Large intestine (tissue), 3 donors: ENCODE measurements at regions not wholly inside any gene's neighbourhood (a gene's known extent, or its start where the extent isn't known, plus 50 kb on each side); places are given as distances from the start of the nearest gene placed in this dataset.

Experiments used
- DNase-seq, 2 donors: peaks; one replicate each; pipeline versions ENCODE4 v3.0.0 to v3.0.0-alpha.2; 2013
- H3K27ac ChIP-seq: one replicate; pipeline ENCODE4 v1.5.1; 2013; ENCODE audit warnings: low read length
- H3K27me3 ChIP-seq: 2 replicates; pipeline ENCODE4 v1.6.1; 2013; ENCODE audit warnings: low read length; ENCODE audit not compliant: control insufficient read depth, insufficient read depth
- H3K36me3 ChIP-seq: 2 replicates; pipeline ENCODE4 v1.6.1; 2013; ENCODE audit warnings: low read length; ENCODE audit not compliant: control insufficient read depth, insufficient read depth
- H3K4me1 ChIP-seq: one replicate; pipeline ENCODE4 v1.6.1; 2013; ENCODE audit warnings: low read length; ENCODE audit not compliant: control insufficient read depth, insufficient read depth
- H3K4me3 ChIP-seq: one replicate; pipeline ENCODE4 v1.5.1; 2013; ENCODE audit warnings: low read length
- H3K9me3 ChIP-seq: one replicate; pipeline ENCODE4 v1.6.1; 2013; ENCODE audit warnings: mild to moderate bottlenecking, low read depth, low read length, moderate library complexity; ENCODE audit not compliant: control insufficient read depth
- WGBS: methylation state at CpG from one replicate; pipeline ENCODE4 v1.1.5; 2013; ENCODE audit warnings: low lambda C conversion rate; ENCODE audit not compliant: insufficient coverage; 5-methylcytosine and 5-hydroxymethylcytosine counted together

DNA sequence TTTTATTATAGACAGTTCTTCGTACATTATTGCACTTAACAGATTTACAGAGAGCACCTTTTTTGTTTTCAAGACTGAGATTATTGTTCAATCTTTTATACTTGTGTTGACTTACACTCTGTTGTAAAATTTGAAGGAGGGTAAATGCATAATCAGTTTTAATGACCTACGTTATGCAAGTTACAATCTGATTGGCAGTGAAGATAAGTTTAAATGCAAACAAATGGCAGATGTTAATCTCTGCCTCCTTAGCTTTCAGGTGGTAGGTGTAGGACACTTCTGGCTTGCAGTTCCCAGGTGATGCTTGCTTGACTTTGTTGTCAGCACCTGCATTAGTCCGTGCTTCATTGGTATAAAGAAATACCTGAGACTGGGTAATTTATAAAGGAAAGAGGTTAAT lies 424.9 kb downstream of the FGF9 start:
- WGBS, result no CpG with 5 or more reads among the region's 3 CpGs
- H3K4me3 ChIP-seq, result no peak overlapping the region
- no peaks in the 10 kb centered on the region for H3K9me3 ChIP-seq
- no peaks in the 10 kb centered on the region for H3K4me1 ChIP-seq
- no peak overlapping the region for H3K27ac ChIP-seq
- no peaks in the 10 kb centered on the region for H3K36me3 ChIP-seq
- H3K27me3 ChIP-seq, result no peaks in the 10 kb centered on the region
- no peak for DNase-seq

DNA sequence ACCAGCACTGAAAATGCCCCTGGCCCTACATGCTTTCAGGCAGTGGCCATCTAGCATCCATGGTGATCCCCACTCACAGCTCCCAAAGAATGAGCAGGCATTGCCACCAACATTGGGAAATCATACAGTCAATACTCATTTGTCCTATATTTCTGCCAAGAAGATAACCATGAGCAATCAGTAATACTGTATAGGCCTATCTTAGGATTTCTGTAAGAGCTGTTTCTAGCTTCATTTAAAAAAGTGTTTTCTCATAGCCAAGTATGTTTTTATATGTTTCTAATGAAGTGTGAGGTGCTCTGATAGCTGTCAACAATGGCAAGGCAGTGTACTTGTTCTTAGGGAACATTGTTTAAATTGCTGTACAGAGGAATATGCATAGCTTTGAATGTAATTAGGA lies 428.7 kb downstream of the FGF9 start:
- H3K9me3 ChIP-seq, result no peaks in the 10 kb centered on the region
- DNase-seq, result no peak
- no peaks in the 10 kb centered on the region for H3K27me3 ChIP-seq
- no peak overlapping the region for H3K4me3 ChIP-seq
- no peaks in the 10 kb centered on the region for H3K4me1 ChIP-seq
- H3K27ac ChIP-seq, result no peak overlapping the region
- no peaks in the 10 kb centered on the region for H3K36me3 ChIP-seq

DNA sequence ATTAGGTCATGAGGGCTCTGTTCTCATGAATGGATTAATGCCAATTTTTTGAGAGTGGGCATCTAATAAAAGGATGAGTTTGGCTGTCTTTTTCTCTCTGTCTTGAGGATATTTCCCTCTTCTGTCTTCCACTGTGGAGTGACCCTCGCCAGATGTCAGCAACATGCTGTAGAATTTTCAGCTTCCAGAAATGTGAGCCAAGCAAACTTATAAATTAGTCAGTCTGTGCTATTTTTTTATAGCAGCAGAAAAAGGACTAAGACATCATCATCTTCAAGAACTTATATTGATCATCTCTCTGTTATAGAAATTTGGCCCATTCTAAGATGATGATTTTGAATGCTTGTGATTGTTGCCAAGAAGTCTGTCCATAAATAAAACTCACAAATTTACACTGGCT lies 431.4 kb downstream of the FGF9 start:
- no CpG with 5 or more reads among the region's 1 CpG for WGBS
- H3K27ac ChIP-seq, result no peak overlapping the region
- no peaks in the 10 kb centered on the region for H3K9me3 ChIP-seq
- no peaks in the 10 kb centered on the region for H3K36me3 ChIP-seq
- H3K4me1 ChIP-seq, result no peaks in the 10 kb centered on the region
- DNase-seq, result no peak
- no peak overlapping the region for H3K4me3 ChIP-seq
- H3K27me3 ChIP-seq, result no peaks in the 10 kb centered on the region

DNA sequence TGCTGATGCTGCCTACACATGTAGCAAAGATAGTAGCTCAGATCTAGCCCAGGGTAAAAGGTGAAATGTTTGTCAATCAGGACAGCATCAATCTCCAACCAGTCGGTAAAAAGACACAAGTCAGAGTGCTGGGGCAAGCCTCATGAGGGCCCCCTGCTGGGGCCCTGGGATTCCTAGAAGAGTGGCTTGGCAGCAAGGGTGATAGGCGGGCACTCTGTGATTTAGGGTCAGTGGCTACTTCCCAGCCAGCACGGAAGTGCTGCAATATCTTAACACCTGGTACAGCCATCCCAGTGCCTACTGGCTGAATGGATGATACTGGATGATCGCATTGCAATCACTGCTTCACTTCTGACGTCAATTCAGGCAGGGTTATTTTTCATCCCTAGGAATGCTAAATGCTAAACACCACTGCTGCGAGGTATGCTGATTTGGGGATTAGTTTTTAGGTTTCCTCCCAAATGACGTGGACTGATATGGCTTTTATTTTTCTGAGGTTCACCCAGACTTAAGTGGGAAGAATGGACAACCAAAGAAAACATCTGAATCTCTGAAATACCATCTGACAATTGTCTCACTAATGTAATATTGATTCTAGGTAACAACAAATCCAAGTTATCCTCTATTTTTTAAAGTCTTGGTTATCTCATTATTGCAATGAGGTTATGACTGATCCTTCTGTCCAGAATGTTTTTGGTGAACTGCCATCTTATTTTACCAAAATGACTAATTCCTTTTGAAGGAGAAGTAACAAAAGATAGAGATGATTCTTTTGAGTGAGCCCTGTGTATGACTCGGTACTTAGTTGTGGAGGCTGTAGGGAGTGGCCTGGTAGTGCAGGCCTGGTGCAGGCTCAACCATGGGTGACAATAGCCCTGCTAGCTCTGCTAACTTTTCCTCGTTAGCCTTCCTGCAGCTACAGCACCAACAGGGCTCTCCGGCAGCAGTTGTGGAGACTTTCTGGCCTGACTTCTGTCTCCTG lies 432.5 kb downstream of the FGF9 start:
- DNase-seq, result no peak
- no CpG with 5 or more reads among the region's 10 CpGs for WGBS
- no peak overlapping the region for H3K4me3 ChIP-seq

DNA sequence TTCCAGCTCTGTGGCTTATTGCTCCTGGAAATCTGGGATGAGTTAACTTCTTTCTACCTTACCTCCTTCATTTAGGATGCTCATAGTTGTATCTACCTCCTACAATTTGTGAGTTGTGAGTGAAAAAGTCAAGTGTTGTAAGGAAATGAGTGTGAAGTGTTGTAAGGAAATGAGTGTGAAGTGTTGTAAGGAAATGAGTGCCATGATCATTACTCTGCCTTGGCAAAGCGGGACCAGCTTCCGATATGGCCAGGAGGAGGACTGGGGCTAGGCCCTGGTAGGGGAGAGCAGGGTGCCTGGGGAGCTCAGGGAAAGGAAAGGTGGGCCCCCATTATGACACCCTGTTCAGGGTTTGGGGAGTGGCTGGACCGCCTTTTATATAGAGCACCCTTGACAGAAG lies 435.2 kb downstream of the FGF9 start:
- WGBS, result no CpG with 5 or more reads among the region's 3 CpGs
- no peaks in the 10 kb centered on the region for H3K36me3 ChIP-seq
- no peak overlapping the region for H3K27ac ChIP-seq
- H3K27me3 ChIP-seq, result no peaks in the 10 kb centered on the region
- no peak for DNase-seq
- H3K9me3 ChIP-seq, result no peaks in the 10 kb centered on the region
- no peak overlapping the region for H3K4me3 ChIP-seq
- H3K4me1 ChIP-seq, result no peaks in the 10 kb centered on the region

More for the DNA sequence above, 432.5 kb downstream of the FGF9 start:
- H3K9me3 ChIP-seq, result no peaks in the 10 kb centered on the region
- no peak overlapping the region for H3K27ac ChIP-seq
- H3K4me1 ChIP-seq, result no peaks in the 10 kb centered on the region
- no peaks in the 10 kb centered on the region for H3K27me3 ChIP-seq
- no peaks in the 10 kb centered on the region for H3K36me3 ChIP-seq

DNA sequence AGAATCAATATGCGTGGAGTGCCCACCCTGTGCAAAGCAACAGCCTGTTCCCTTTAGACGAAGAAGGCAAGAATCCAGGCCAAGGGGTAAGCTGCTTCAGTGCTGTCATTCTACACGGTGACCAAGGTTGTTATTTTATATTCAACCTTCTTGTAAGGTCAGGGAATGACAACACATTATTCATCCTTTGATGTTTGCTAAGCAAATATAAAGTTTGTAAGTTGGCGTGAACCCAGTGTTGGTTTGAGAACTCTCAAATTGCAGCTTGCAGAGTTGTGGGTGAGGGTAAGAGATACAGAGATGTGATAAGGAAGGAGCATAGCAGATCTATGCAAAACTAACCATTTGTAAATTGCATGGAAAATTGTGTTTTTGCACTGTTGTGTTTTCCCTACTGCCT lies 436.7 kb downstream of the FGF9 start:
- H3K36me3 ChIP-seq, result no peaks in the 10 kb centered on the region
- DNase-seq, result no peak
- H3K9me3 ChIP-seq, result no peaks in the 10 kb centered on the region
- WGBS, result 60% methylated on average over 1 of the region's 4 CpGs
- H3K27me3 ChIP-seq, result no peaks in the 10 kb centered on the region
- H3K27ac ChIP-seq, result no peak overlapping the region
- no peak overlapping the region for H3K4me3 ChIP-seq
- no peaks in the 10 kb centered on the region for H3K4me1 ChIP-seq

DNA sequence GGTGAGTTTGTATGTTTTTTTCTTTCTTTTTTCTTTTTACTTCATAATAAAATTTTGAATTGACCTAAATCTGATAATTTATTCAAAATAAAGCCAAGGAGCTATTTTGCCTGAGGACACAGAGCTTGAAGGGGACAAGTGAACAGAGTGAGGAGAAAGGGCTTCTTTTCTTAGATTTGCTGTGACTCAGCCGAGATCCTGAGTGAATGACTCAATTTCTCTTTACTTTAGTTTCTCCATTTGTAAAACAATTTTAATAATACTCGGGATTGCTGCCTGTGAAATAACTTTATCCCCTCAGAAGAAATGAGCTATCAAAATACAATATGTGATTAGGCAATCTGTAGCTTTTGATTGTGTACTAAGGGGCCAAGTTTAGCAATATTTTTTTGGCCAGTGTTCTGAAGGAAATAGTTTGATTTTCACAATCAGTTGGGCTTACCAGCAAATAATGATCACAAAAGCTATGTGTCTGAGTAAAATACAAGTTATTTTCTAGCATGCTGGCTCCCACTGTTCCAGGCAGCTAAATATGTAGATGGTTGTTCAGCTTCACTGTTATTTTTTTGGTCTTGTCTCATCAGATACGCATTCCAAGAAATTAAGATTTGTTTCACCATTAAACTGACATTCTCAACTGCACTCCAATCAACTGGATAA lies 437.5 kb downstream of the FGF9 start:
- Histone ChIP-seq H3K9me3 (no peaks in the 10 kb centered on the region), H3K36me3 (no peaks in the 10 kb centered on the region), H3K4me1 (no peaks in the 10 kb centered on the region), H3K27ac (no peak overlapping the region), H3K4me3 (no peak overlapping the region), H3K27me3 (no peaks in the 10 kb centered on the region)
- 100% methylated on average over 2 of the region's 3 CpGs for WGBS
- no peak for DNase-seq

DNA sequence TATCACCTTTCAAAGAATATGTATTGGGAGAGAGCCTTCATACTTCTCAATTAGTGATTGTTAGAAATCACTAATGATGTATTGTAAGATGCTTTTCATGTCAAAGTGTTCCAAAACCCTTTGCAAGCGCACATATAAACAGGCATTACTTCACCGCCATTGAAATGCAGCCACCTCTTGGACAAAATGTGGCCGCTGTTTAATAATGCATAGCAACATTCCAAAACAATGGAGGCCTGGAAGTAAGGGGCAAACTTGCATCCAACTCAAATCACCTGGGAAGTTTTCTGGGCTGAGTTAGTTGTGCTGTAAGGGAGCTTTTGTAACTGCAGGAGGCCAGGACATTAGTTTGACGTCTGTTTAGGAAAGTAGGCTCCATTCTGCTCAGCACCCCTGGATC lies 438.1 kb downstream of the FGF9 start:
- WGBS, result no CpG with 5 or more reads among the region's 4 CpGs
- DNase-seq, result no peak
- no peaks in the 10 kb centered on the region for H3K36me3 ChIP-seq
- H3K27ac ChIP-seq, result no peak overlapping the region
- H3K4me1 ChIP-seq, result no peaks in the 10 kb centered on the region
- no peaks in the 10 kb centered on the region for H3K27me3 ChIP-seq
- H3K9me3 ChIP-seq, result no peaks in the 10 kb centered on the region
- H3K4me3 ChIP-seq, result no peak overlapping the region

DNA sequence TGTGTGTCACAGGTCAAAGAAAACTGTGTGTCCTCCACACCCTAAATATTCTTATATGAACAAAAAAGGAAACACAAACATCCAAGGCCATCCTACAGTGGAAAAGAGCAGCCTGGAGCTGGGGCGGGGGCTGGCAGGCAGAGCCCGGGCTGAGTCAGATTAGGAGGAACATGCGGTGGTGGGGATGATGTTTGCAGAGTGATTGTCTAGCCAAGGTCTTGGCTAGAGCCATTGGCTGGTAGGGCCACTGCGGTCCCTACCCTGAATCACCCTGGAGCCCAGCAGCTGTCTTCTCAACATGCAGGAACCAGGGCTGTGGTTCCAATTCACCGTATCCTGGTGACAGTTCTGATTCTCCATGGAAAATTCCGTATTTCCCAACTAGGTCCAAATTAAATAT lies 439.5 kb downstream of the FGF9 start:
- no CpG with 5 or more reads among the region's 6 CpGs for WGBS
- no peaks in the 10 kb centered on the region for H3K9me3 ChIP-seq
- no peak for DNase-seq
- no peaks in the 10 kb centered on the region for H3K27me3 ChIP-seq
- H3K4me3 ChIP-seq, result no peak overlapping the region
- no peaks in the 10 kb centered on the region for H3K4me1 ChIP-seq
- no peaks in the 10 kb centered on the region for H3K36me3 ChIP-seq
- H3K27ac ChIP-seq, result no peak overlapping the region

DNA sequence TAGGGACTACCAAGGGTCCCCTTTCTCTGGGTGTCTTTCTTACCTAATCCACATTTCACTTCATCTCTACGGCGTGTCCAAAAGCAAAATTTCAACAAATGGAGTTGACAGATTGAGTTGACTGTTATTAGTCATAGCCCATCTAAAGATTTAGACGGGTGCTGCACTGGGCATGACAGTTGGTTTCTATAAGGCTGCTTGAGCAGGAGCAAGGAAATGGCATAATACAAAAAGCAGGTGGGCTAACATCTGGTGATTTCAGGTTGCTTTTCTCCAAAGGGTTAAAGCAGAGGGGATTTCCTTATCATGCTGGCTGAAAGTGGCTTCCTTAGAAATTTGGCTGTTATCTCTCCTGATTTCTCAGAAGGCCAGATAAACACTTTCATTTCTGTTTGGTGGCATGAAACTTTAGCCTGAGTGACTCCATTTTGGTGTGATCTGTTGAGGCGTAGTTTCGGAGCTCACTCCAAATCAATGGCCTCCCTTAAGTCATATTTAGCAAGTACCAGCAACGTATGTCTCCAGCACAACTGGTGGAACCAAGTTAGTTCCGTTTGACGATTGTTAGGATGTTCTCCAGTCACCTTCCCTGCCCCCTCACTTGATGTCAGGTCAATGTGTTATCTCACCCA lies 440.4 kb downstream of the FGF9 start:
- Histone ChIP-seq H3K4me3 (no peak overlapping the region), H3K9me3 (no peaks in the 10 kb centered on the region), H3K27ac (no peak overlapping the region), H3K27me3 (no peaks in the 10 kb centered on the region), H3K4me1 (no peaks in the 10 kb centered on the region), H3K36me3 (no peaks in the 10 kb centered on the region)
- WGBS, result no CpG with 5 or more reads among the region's 8 CpGs
- DNase-seq, result no peak
